Head of caudate nucleus (tissue), 42 donors: ENCODE measurements at regions not wholly inside any gene's neighbourhood (a gene's known extent, or its start where the extent isn't known, plus 50 kb on each side); places are given as distances from the start of the nearest gene placed in this dataset.
"Not testable (repeated sequence)": the region's sequence is repeated elsewhere in the genome, so short reads cannot be mapped to it uniquely, and the experiment has no call there.

Source experiments
- DNase-seq, 42 donors: peaks; one replicate each; pipeline versions ENCODE4 v3.0.0 to v3.0.0-alpha.2; 2020 to 2021; ENCODE audit warnings: mixed read lengths in 7 of 42
- intact Hi-C: fragments of 100-400 bp; cut with DNase I; formaldehyde crosslinking; loops from one replicate; pipeline ENCODE4 v1.15.0; 2022

DNA sequence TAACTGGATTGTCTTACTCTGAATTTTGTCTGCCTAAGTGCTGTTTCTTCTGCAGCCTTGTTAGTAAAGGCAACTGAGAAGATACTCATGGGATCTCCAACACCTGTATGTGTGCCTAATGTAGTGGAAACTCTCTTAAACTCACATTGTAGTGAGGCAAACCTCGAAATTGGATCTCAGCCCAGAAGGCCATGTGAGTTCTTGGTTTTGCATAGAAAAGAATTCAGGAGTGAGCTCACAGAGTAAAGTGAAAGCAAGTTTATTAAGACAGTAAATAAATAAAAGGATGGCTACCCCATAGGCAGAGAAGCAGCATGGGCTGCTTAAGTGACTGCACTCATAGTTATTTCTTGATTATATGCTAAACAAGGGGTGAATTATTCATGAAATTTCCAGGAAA is 1344.7 kb downstream of the NCAM2 start:
- DNase-seq: peak in 7 of 42 donors; percentile 5 to 22 (median 10)
- intact Hi-C loops: no loop called here

DNA sequence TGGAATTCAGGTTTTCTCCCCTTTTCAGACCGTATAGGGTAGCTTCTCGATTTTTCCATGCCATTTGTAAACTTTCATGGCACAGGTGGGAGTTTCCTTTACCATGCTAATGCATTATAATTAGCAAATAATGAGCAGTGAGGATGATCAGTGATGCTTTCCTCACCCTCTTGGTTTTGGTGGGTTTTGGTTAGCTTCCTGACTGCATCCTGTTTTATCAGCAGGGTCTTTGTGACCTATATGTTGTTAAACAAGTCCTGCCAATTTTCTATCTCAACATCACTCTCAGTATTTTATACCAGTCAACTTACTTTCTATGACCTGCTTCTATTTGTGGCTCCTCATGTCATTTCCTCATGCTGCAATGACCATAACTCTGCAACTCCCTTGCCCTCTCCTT is 1345.1 kb downstream of the NCAM2 start:
- no peak for DNase-seq
- intact Hi-C loops: no loop called here

GRCh38 chr21:22343721-22344120 is 1345.5 kb downstream of the NCAM2 start:
- DNase-seq: peak in 15 of 42 donors; percentile 7 to 69 (median 21)
- intact Hi-C loops: no loop called here

DNA sequence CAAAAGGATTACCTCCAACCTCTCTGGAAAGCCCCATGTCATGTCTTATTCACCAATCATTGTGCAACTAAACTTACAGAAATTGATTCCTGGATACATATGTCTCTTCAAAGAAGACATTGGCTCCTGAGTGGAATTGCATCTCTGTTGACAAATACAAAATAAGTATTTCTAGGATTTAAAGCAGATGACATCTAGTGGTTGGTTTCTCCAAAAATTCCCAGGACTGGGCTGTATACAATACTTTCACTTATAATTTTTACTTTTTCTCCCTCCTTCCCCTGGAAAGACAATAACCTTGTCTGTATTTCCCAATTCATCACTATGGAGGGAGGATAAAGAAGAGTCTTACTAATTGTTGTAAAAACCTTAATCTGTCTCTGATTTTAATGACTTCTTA is 1347.4 kb downstream of the NCAM2 start:
- no peak for DNase-seq
- intact Hi-C loops: no loop called here

GRCh38 chr21:22346576-22346975 is 1348.4 kb downstream of the NCAM2 start:
- no peak for DNase-seq
- intact Hi-C loops: no loop called here

DNA sequence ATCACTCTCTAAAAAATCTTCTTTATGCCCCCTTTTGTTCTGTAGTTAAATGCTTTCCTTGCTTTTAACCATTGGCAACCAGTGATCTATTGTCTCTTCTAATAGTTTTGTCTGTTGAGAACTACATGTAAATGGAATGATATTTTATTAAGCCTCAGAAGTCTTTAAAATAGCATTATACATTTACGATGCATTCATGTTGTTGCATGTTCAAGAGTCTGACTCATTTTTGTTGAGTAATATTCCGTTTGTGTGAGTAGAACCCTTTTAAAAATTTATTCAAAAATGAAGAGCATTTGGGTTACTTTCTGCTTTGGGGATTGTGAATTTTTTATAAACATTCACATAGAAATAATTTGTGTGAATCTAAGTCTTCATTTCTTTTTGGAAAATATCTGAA is 1352.9 kb downstream of the NCAM2 start:
- intact Hi-C loops: no loop called here
- DNase-seq: no peak

GRCh38 chr21:22352088-22352487 is 1353.9 kb downstream of the NCAM2 start:
- DNase-seq: no peak
- intact Hi-C loops: no loop called here

GRCh38 chr21:22355949-22356348 is 1357.7 kb downstream of the NCAM2 start:
- intact Hi-C loops: no loop called here
- no peak for DNase-seq

DNA sequence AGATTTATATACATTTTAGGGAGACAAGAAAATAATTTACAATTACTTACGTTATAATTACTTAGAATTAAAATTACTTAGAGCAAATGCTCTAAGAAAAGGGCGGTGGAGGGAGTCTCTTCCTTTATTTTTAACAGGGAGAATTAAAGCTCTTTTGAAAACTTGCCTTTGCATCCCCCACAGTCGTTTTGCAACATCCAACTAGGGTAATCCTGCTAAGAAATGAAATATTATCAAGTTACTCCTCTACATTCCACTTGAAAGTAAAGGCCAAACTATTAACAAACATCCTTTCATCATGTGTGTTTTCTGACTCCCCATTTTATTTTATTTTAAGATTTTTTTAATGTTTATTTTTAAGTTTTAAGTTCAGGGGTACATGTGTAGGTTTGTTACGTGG is 1358.5 kb downstream of the NCAM2 start:
- intact Hi-C loops: no loop called here
- DNase-seq: no peak

GRCh38 chr21:22359599-22359998 is 1361.4 kb downstream of the NCAM2 start:
- intact Hi-C loops, DNase-seq: not testable (repeated sequence)

GRCh38 chr21:22363504-22363903 is 1365.3 kb downstream of the NCAM2 start:
- no peak for DNase-seq
- intact Hi-C loops: no loop called here

- no peak for DNase-seq
These were observed 1366.0 kb downstream of the NCAM2 start for GRCh38 chr21:22364163-22364562.

DNA sequence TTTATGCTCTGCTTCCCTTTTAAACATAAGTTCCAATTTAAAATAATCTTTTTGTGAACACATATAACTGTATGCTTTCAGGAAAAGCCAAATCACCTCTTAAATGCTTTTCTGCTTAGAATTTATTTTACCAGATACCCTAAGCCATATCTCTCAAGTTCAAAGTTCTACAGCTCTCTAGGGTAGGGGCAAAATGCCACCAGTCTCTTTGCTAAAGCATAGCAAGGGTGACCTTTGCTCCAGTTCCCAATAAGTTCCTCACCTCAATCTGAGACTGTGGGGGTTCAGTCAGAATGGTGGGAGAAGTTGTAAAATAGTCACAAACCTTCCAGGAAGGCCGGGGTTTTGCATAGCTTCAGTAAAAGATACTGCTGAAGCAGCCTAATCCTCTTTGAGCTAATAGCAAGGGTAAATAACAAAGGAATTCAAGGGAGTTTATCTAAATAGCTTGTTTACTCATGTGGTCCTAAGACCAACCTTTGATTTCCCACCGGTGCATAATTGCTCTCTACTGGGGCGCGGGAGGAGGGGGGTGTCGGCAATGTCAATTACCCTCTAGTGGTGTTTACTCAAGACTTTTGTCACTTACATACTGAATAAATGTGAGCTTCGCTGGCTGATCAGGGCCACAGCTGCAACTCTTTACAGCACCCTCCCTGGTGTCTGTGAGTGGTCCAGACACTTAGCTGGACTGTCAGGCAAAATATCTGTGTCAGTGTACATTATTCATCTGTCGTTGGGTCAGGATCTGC is 1376.2 kb downstream of the NCAM2 start:
- intact Hi-C loops: no loop called here
- no peak for DNase-seq

More at GRCh38 chr21:22364163-22364562, 1366.0 kb downstream of the NCAM2 start:
- intact Hi-C loops: no loop called here

GRCh38 chr21:22377795-22378194 is 1379.6 kb downstream of the NCAM2 start:
- DNase-seq, intact Hi-C loops: not testable (repeated sequence)

GRCh38 chr21:22393324-22393723 is 1395.1 kb downstream of the NCAM2 start:
- DNase-seq: no peak
- intact Hi-C loops: no loop called here

DNA sequence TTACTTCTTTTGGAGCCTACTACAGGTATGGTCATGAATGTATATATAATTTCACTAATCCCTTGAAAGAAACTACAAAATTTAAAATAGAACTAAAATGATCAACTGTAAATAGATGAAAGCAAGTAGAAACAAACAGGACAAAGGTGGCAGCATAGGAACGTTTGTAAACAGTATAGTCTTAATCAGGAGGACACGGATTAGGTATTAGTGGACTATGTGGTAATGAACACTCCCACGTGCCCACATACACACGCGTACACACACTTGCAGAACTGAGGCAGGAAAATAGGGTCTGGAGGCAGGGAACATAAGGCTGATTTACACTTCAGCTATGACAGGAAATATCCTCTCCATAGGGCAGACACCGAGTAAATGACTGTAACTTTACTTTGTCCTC is 1397.8 kb downstream of the NCAM2 start:
- no peak for DNase-seq
- intact Hi-C loops: no loop called here

GRCh38 chr21:22399681-22400514 is 1401.7 kb downstream of the NCAM2 start:
- intact Hi-C loops: no loop called here
- no peak for DNase-seq

DNA sequence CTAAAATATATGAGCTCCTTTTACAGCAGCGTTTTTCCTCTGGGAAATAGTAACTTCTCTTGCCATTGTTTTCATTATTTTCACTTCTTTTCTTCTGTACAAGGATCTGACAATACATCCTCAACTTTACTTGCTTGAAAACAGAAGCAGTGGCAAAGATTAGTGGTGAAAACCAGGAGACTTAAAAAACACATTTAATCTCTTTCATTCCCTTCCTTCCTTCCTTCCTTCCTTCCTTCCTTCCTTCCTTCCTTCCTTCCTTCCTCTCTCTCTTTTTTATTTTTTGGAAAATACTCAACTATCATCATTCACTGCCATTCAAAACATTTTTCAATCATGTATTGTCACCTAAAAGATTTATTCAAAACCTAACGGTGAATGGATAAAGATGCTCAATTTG is 1411.4 kb downstream of the NCAM2 start:
- no peak for DNase-seq
- intact Hi-C loops: no loop called here

- intact Hi-C loops: no loop called here
- DNase-seq: no peak
These were observed 1418.3 kb downstream of the NCAM2 start for GRCh38 chr21:22416555-22416954.

DNA sequence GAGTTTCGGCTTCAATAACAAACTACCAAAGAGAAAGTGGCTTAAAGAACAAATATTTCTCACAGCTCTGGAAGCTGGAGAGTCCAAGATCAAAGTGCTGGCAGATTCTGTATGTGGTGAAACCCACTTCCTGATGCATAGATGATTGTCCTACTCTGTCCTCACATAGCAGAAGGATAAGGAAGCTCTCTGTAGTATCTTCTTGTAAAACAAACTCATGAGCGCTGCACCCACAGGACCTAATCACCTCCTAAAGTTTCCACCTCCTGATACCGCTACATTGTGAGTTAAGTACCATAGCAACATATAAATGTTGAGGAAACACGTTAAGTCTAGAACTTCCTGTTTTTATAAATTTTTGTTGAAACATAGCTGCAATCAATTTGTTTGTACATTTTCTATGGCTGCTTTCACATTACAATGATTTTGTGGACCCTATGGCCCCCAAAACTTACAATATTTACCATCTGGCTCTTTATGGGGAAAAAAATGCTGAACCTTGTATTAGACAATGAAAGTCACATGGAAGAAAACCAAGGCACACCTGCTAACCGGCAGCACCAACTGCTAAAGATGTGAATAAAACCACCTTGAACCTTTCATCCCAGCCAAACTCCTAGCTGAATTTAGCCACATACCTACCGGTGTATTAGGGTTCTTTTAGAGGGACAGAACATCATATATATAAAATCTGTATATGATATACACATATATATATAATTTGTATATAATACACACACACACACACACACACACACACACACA is 1423.4 kb downstream of the NCAM2 start:
- intact Hi-C loops: no loop called here
- DNase-seq: no peak
